ENCODE measurements at regions not wholly inside any gene's neighbourhood (a gene's known extent, or its start where the extent isn't known, plus 50 kb on each side); places are given as distances from the start of the nearest gene placed in this dataset.

- no peaks in the 10 kb centered on the region for H3K4me1 Mint-ChIP-seq (ENCODE audit: low read depth)
- H3K27ac Mint-ChIP-seq = no peak overlapping the region
- no peak overlapping the region for H3K4me3 Mint-ChIP-seq
- peaks cover 21% of the 10 kb centered on the region for H3K9me3 Mint-ChIP-seq
- no peak for DNase-seq
- no peaks in the 10 kb centered on the region for H3K27me3 Mint-ChIP-seq (ENCODE audit: insufficient read depth)
- TF ChIP-seq CTCF (IDR thresholded peaks at IDR 0.05) = no peak
- H3K36me3 Mint-ChIP-seq (ENCODE audit: low read depth) = no peaks in the 10 kb centered on the region
Observed at GRCh38 chr4:43233321-43233720, 340.8 kb downstream of the GRXCR1 start.

GRCh38 chr4:43234626-43235415 lies 342.3 kb downstream of the GRXCR1 start:
- no peak for TF ChIP-seq CTCF (IDR thresholded peaks at IDR 0.05)
- Mint-ChIP-seq H3K36me3 (ENCODE audit: low read depth) (no peaks in the 10 kb centered on the region), H3K4me3 (no peak overlapping the region), H3K27ac (no peak overlapping the region), H3K9me3 (peaks cover 25% of the 10 kb centered on the region), H3K27me3 (ENCODE audit: insufficient read depth) (no peaks in the 10 kb centered on the region), H3K4me1 (ENCODE audit: low read depth) (no peaks in the 10 kb centered on the region)
- no peak for DNase-seq

GRCh38 chr4:43238008-43238407 lies 345.5 kb downstream of the GRXCR1 start:
- Mint-ChIP-seq H3K4me3 (no peak overlapping the region), H3K36me3 (ENCODE audit: low read depth) (peaks cover 6% of the 10 kb centered on the region; the same call in 1 of the 2 replicates)

GRCh38 chr4:43238585-43238984 lies 346.1 kb downstream of the GRXCR1 start:
- Mint-ChIP-seq H3K4me3 (no peak overlapping the region), H3K4me1 (ENCODE audit: low read depth) (no peaks in the 10 kb centered on the region), H3K27ac (no peak overlapping the region), H3K27me3 (ENCODE audit: insufficient read depth) (no peaks in the 10 kb centered on the region), H3K9me3 (peaks cover 29% of the 10 kb centered on the region), H3K36me3 (ENCODE audit: low read depth) (peaks cover 6% of the 10 kb centered on the region; the same call in 1 of the 2 replicates)
- DNase-seq = no peak
- TF ChIP-seq CTCF (IDR thresholded peaks at IDR 0.05) = no peak

More at GRCh38 chr4:43238008-43238407, 345.5 kb downstream of the GRXCR1 start:
- Mint-ChIP-seq H3K27me3 (ENCODE audit: insufficient read depth) (no peaks in the 10 kb centered on the region), H3K9me3 (peaks cover 24% of the 10 kb centered on the region), H3K4me1 (ENCODE audit: low read depth) (no peaks in the 10 kb centered on the region), H3K27ac (no peak overlapping the region)
- DNase-seq = no peak
- no peak for TF ChIP-seq CTCF (IDR thresholded peaks at IDR 0.05)

GRCh38 chr4:43241104-43241503 lies 348.6 kb downstream of the GRXCR1 start:
- TF ChIP-seq CTCF (IDR thresholded peaks at IDR 0.05) = no peak
- Mint-ChIP-seq H3K9me3 (peaks cover 37% of the 10 kb centered on the region), H3K36me3 (ENCODE audit: low read depth) (peaks cover 6% of the 10 kb centered on the region; the same call in 1 of the 2 replicates), H3K27me3 (ENCODE audit: insufficient read depth) (no peaks in the 10 kb centered on the region), H3K4me3 (no peak overlapping the region), H3K4me1 (ENCODE audit: low read depth) (no peaks in the 10 kb centered on the region), H3K27ac (no peak overlapping the region)
- no peak for DNase-seq

All from HFFc6 (cell line).